ENCODE measurements at regions not wholly inside any gene's neighbourhood (a gene's known extent, or its start where the extent isn't known, plus 50 kb on each side); places are given as distances from the start of the nearest gene placed in this dataset.

DNA sequence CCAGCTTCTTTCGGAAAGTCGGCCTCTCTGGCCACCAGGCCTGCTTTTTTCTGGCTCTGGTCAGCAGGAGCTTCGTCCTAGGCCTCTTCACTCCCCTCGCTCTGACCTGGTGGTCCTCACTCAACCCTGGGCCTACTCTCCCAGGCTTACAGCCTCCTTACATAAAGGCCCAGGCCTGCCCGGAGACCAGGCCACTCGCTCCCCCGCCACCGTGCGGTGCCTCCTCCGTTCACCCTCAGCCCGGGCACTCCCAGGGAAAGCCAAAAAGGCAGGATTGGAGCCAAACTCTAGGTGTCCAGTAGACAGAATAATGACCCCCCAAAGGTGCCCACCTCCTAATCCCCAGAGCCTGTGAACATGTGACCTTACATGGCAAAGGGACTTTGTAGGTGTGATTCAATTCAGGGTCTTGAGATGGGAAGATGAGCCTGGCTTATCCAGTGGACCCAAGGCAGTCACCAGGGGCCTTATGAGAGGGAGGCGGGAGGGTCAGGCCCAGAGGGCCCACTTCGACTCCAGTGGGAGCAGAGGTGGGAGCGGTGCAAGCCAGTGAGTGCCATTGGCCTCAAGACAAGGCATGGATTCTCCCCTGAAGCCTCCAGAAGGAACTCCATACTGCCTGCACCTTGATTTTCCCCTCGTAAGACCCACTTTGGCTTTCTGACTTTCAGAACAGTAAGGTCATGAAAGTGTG, 118.6 kb upstream of the PTPN1 start:
- Histone ChIP-seq H3K9me3 (no peaks in the 10 kb centered on the region), H3K36me3 (no peaks in the 10 kb centered on the region), H3K4me3 (no peak overlapping the region), H3K4me1 (no peaks in the 10 kb centered on the region), H3K27me3 (no peaks in the 10 kb centered on the region), H3K27ac (no peak overlapping the region)
- TF ChIP-seq POLR2AphosphoS5 (IDR thresholded peaks at IDR 0.05) (no peak), POLR2A (IDR thresholded peaks at IDR 0.05) (no peak)
- TF ChIP-seq, protein P1, sequence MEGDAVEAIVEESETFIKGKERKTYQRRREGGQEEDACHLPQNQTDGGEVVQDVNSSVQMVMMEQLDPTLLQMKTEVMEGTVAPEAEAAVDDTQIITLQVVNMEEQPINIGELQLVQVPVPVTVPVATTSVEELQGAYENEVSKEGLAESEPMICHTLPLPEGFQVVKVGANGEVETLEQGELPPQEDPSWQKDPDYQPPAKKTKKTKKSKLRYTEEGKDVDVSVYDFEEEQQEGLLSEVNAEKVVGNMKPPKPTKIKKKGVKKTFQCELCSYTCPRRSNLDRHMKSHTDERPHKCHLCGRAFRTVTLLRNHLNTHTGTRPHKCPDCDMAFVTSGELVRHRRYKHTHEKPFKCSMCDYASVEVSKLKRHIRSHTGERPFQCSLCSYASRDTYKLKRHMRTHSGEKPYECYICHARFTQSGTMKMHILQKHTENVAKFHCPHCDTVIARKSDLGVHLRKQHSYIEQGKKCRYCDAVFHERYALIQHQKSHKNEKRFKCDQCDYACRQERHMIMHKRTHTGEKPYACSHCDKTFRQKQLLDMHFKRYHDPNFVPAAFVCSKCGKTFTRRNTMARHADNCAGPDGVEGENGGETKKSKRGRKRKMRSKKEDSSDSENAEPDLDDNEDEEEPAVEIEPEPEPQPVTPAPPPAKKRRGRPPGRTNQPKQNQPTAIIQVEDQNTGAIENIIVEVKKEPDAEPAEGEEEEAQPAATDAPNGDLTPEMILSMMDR (IDR thresholded peaks at IDR 0.05) = no peak
- intact Hi-C loops (cut with DNase I; ENCODE audit: low total_unique reads) = no loop called here
- no peak for DNase-seq (ENCODE audit: low spot score in 2 of 2)

DNA sequence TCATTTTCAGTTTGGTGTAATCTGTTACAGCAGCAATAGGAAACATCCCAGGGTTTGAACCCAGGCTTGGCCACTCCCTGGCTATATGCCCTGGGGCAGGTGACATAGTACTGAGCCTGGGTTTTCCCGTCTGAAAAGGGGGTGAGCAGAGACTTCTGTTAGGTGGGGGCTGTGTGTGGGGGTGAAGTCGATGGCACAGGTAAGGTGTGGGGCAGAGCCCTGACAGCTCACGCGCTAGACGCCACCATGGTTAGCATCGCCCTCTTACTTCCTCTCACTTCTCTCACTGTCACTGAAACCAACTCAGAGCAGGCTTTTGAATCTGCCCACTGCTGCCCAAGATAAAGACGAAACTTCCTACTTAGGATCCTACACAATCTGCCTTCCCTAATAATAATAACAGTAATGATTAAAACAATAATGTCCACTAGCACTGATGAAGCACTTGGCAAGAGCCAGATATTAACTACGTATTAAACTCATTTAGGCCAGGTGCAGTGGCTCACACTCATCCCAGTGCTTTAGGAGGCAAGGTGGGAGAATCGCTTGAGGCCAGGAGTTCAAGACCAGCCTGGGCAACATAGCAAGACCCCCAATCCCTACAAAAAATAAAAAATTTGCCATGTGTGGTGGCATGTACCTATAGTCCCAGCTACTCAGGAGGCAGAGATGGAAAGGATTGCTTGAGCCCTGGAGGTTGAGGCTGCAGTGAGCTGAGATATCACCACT, 117.9 kb upstream of the PTPN1 start:
- H3K4me3 ChIP-seq = no peak overlapping the region
- H3K36me3 ChIP-seq = no peaks in the 10 kb centered on the region
- TF ChIP-seq, protein P1 (IDR thresholded peaks at IDR 0.05) = no peak
- TF ChIP-seq POLR2A (IDR thresholded peaks at IDR 0.05) (no peak), POLR2AphosphoS5 (IDR thresholded peaks at IDR 0.05) (no peak)
- H3K4me1 ChIP-seq = no peaks in the 10 kb centered on the region
- no peak overlapping the region for H3K27ac ChIP-seq
- no peak for DNase-seq (ENCODE audit: low spot score in 2 of 2)
- H3K9me3 ChIP-seq = no peaks in the 10 kb centered on the region
- intact Hi-C loops (cut with DNase I; ENCODE audit: low total_unique reads) = no loop called here
- H3K27me3 ChIP-seq = no peaks in the 10 kb centered on the region

DNA sequence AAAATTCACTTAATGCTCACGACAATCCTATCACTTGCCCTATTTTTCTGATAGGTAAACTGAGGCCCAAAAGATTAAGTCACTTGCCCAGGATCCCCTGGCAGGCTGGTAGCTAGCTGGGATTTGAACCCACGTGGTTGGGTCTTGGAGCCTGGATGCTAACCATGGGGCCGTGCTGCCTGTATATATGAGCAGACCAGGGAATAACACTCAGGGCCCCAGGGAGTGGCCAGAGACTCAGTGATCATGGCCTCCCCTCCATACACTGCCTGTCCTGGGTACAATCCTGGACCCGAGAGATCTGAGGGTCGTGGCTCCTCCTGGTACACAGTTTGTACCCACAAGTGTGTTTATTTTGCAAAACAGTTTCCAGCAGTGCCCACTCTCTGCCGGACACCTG, 116.9 kb upstream of the PTPN1 start:
- no peaks in the 10 kb centered on the region for H3K27me3 ChIP-seq
- H3K27ac ChIP-seq = no peak overlapping the region
- TF ChIP-seq POLR2AphosphoS5 (IDR thresholded peaks at IDR 0.05) (no peak), POLR2A (IDR thresholded peaks at IDR 0.05) (no peak)
- TF ChIP-seq, protein P1 (IDR thresholded peaks at IDR 0.05) = no peak
- intact Hi-C loops (cut with DNase I; ENCODE audit: low total_unique reads) = no loop called here
- no peaks in the 10 kb centered on the region for H3K36me3 ChIP-seq
- H3K4me3 ChIP-seq = no peak overlapping the region
- H3K4me1 ChIP-seq = no peaks in the 10 kb centered on the region
- no peaks in the 10 kb centered on the region for H3K9me3 ChIP-seq
- no peak for DNase-seq (ENCODE audit: low spot score in 2 of 2)

DNA sequence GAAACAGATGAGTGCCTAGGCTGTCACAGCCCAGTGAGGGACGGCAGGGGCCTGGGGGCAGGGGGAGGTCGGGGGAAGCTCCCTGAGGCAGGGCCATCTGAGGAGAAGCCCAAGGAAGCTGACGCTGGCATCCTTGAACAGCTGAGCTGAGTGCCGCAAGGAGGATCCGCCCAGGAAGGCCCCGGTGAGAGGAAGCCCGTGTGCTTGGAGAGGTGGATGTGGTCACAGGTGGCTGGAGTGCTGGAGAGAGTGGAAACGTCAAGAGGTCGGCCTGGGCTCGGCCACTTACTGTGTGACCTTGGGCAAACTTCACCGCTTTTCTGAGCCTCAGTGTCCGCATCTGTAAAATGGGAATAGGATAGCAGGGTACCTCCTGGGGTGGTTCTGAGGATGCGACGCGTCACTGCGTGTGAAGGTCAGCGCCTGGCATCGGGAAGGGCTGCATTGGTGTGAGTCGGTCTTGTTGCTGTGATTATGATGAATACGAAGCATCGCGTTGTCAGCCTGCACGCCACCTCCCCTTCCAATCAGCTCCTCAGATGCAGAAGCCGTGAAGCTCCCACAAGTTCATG, 116.1 kb upstream of the PTPN1 start:
- DNase-seq (ENCODE audit: low spot score in 2 of 2) = no peak
- intact Hi-C loops (cut with DNase I; ENCODE audit: low total_unique reads) = no loop called here
- Histone ChIP-seq H3K36me3 (no peaks in the 10 kb centered on the region), H3K9me3 (no peaks in the 10 kb centered on the region), H3K4me3 (no peak overlapping the region), H3K27ac (no peak overlapping the region), H3K27me3 (no peaks in the 10 kb centered on the region), H3K4me1 (peaks cover under 1 to 4% of the 10 kb centered on the region in 2 donors)
- TF ChIP-seq POLR2A (IDR thresholded peaks at IDR 0.05) (no peak), POLR2AphosphoS5 (IDR thresholded peaks at IDR 0.05) (no peak)
- TF ChIP-seq, protein P1 (IDR thresholded peaks at IDR 0.05) = no peak

DNA sequence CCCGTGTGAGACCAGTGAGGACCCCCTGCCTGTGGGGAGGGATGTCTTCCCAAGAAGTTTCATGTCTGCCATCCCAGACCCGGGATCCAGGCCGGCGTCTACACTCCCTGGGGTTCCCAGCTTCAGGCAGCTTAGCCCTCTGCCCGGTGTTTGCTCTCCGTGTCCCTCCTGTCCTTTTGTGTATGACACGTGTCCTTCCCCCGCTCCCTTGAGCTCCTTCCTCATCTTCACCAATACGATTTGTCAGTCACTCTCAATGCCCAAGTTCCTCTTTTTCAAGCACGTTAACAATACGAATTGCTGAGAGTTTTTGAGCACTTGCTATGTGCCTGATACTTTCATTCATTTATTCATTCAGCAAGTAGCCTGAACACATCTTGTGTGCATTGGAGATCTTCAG, 115.6 kb upstream of the PTPN1 start:
- Histone ChIP-seq H3K4me1 (peaks cover 5 to 8% of the 10 kb centered on the region in 2 donors), H3K27me3 (no peaks in the 10 kb centered on the region)

More for the DNA sequence above, 115.6 kb upstream of the PTPN1 start:
- TF ChIP-seq, protein P1 (IDR thresholded peaks at IDR 0.05) = no peak
- TF ChIP-seq POLR2AphosphoS5 (IDR thresholded peaks at IDR 0.05) = no peak
- TF ChIP-seq POLR2A (IDR thresholded peaks at IDR 0.05) = no peak
- peak overlapping the region; percentile 26 to 50 for H3K27ac ChIP-seq
- no peak for DNase-seq (ENCODE audit: low spot score in 2 of 2)
- H3K36me3 ChIP-seq = no peaks in the 10 kb centered on the region
- intact Hi-C loops (cut with DNase I; ENCODE audit: low total_unique reads) = no loop called here
- no peaks in the 10 kb centered on the region for H3K9me3 ChIP-seq
- no peak overlapping the region for H3K4me3 ChIP-seq

Measured in breast epithelium (tissue), 4 donors.